HG03103 (cell line): ENCODE measurements at regions not wholly inside any gene's neighbourhood (a gene's known extent, or its start where the extent isn't known, plus 50 kb on each side); places are given as distances from the start of the nearest gene placed in this dataset.

Experiments
- ATAC-seq: cut with Tn5 transposase; IDR thresholded peaks from one replicate; pipeline ENCODE4 v1.9.1; 2021; ENCODE audit warnings: low read depth; ENCODE audit not compliant: unreplicated experiment

- no peak for ATAC-seq
These were observed 1381.0 kb upstream of the MIR17HG start for GRCh38 chr13:89966524-89966923.

- no peak for ATAC-seq
These were observed 1379.8 kb upstream of the MIR17HG start for GRCh38 chr13:89967701-89968100.

- ATAC-seq, result no peak
These were observed 1379.0 kb upstream of the MIR17HG start for GRCh38 chr13:89968470-89968869.

GRCh38 chr13:89970353-89970709, 1377.2 kb upstream of the MIR17HG start:
- no peak for ATAC-seq

GRCh38 chr13:89977203-89977602, 1370.3 kb upstream of the MIR17HG start:
- ATAC-seq, result no peak

- no peak for ATAC-seq
These were observed 1366.6 kb upstream of the MIR17HG start for GRCh38 chr13:89980896-89981295.

- no peak for ATAC-seq
These were observed 1364.9 kb upstream of the MIR17HG start for GRCh38 chr13:89982407-89983095.

GRCh38 chr13:89988206-89988605, 1359.3 kb upstream of the MIR17HG start:
- ATAC-seq, result no peak

GRCh38 chr13:90003566-90003965, 1343.9 kb upstream of the MIR17HG start:
- no peak for ATAC-seq

- no peak for ATAC-seq
These were observed 1338.8 kb upstream of the MIR17HG start for GRCh38 chr13:90008707-90009149.

GRCh38 chr13:90014038-90014437, 1333.4 kb upstream of the MIR17HG start:
- no peak for ATAC-seq

- no peak for ATAC-seq
These were observed 1331.7 kb upstream of the MIR17HG start for GRCh38 chr13:90015565-90016507.

GRCh38 chr13:90016688-90017087, 1330.8 kb upstream of the MIR17HG start:
- ATAC-seq, result no peak

- no peak for ATAC-seq
These were observed 1326.9 kb upstream of the MIR17HG start for GRCh38 chr13:90020536-90021070.

- no peak for ATAC-seq
These were observed 1320.1 kb upstream of the MIR17HG start for GRCh38 chr13:90027409-90027808.

- ATAC-seq, result no peak
These were observed 1315.2 kb upstream of the MIR17HG start for GRCh38 chr13:90032313-90032712.

- no peak for ATAC-seq
These were observed 1314.5 kb upstream of the MIR17HG start for GRCh38 chr13:90032841-90033493.

GRCh38 chr13:90039516-90039915, 1308.0 kb upstream of the MIR17HG start:
- no peak for ATAC-seq

- ATAC-seq, result no peak
These were observed 1299.9 kb upstream of the MIR17HG start for GRCh38 chr13:90047600-90047999.

GRCh38 chr13:90049989-90050671, 1297.4 kb upstream of the MIR17HG start:
- no peak for ATAC-seq
